Activated CD4-positive, alpha-beta T cell treated with anti-CD3 and anti-CD28 coated beads for 24 hours (primary cell): ENCODE measurements at regions not wholly inside any gene's neighbourhood (a gene's known extent, or its start where the extent isn't known, plus 50 kb on each side); places are given as distances from the start of the nearest gene placed in this dataset.
"Not testable (repeated sequence)": the region's sequence is repeated elsewhere in the genome, so short reads cannot be mapped to it uniquely, and the experiment has no call there.

Experiments
- DNase-seq, 2 donors: peaks; one replicate each; pipeline ENCODE4 v3.0.0-alpha.2; 2020; ENCODE audit warnings: low read depth in 2 of 2

- DNase-seq: no peak
Observed at GRCh38 chr2:17196380-17196779, 321.9 kb downstream of the RAD51AP2 start.

- DNase-seq: no peak
Observed at GRCh38 chr2:17195016-17195415, 323.2 kb downstream of the RAD51AP2 start.

GRCh38 chr2:17194083-17194482, 324.2 kb downstream of the RAD51AP2 start:
- no peak for DNase-seq

GRCh38 chr2:17193433-17193890, 324.8 kb downstream of the RAD51AP2 start:
- not testable (repeated sequence) for DNase-seq

GRCh38 chr2:17191223-17191622, 327.0 kb downstream of the RAD51AP2 start:
- DNase-seq: no peak

GRCh38 chr2:17190527-17190926, 327.7 kb downstream of the RAD51AP2 start:
- DNase-seq: no peak

GRCh38 chr2:17188721-17189120, 329.5 kb downstream of the RAD51AP2 start:
- no peak for DNase-seq

GRCh38 chr2:17184512-17184911, 333.7 kb downstream of the RAD51AP2 start:
- no peak for DNase-seq

GRCh38 chr2:17182399-17182798, 335.8 kb downstream of the RAD51AP2 start:
- no peak for DNase-seq

GRCh38 chr2:17181051-17181752, 337.0 kb downstream of the RAD51AP2 start:
- no peak for DNase-seq

GRCh38 chr2:17179145-17179808, 339.0 kb downstream of the RAD51AP2 start:
- DNase-seq: no peak

- DNase-seq: no peak
Observed at GRCh38 chr2:17177088-17177487, 341.2 kb downstream of the RAD51AP2 start.

GRCh38 chr2:17171446-17172049, 346.7 kb downstream of the RAD51AP2 start:
- DNase-seq: no peak

- no peak for DNase-seq
Observed at GRCh38 chr2:17166506-17166905, 351.7 kb downstream of the RAD51AP2 start.

- DNase-seq: no peak
Observed at GRCh38 chr2:17164550-17164949, 353.7 kb downstream of the RAD51AP2 start.

- DNase-seq: no peak
Observed at GRCh38 chr2:17163638-17164037, 354.6 kb downstream of the RAD51AP2 start.

GRCh38 chr2:17162713-17163112, 355.5 kb downstream of the RAD51AP2 start:
- no peak for DNase-seq

GRCh38 chr2:17160594-17160993, 357.6 kb downstream of the RAD51AP2 start:
- DNase-seq: no peak

- no peak for DNase-seq
Observed at GRCh38 chr2:17156086-17156485, 362.2 kb downstream of the RAD51AP2 start.

GRCh38 chr2:17149945-17150344, 368.3 kb downstream of the RAD51AP2 start:
- DNase-seq: no peak

GRCh38 chr2:17148407-17149145, 369.7 kb downstream of the RAD51AP2 start:
- DNase-seq: no peak

- DNase-seq: no peak
Observed at GRCh38 chr2:17146358-17146757, 371.9 kb downstream of the RAD51AP2 start.
